K562 (cell line): ENCODE measurements at regions not wholly inside any gene's neighbourhood (a gene's known extent, or its start where the extent isn't known, plus 50 kb on each side); places are given as distances from the start of the nearest gene placed in this dataset.

ENCODE experiments used
- ATAC-seq: fragments of 200-7000 bp; cut with Tn5 transposase; 3 replicates; pipeline ENCODE4 v1.9.1; 2020; ENCODE audit warnings: moderate library complexity
- BruUV-seq: library from RNA; stranded (reverse); fragments of 400-500 nt; replicated peaks from 2 replicates; lab custom pipeline; 2021; lab: Mats Ljungman, UMichigan
- CTCF ChIA-PET: fragments of 300-600 bp; formaldehyde crosslinking; extraction: SDS; loops from one replicate; lab custom pipeline; 2021; ENCODE audit warnings: low intra/inter-chr PET ratio; lab: Yijun Ruan, JAX
- POLR2A ChIA-PET: fragments of 300-600, 350-650 bp; sonication (Branson Sonifier 250); formaldehyde crosslinking; extraction: SDS; loops from one replicate; lab custom pipeline; 2021; ENCODE audit warnings: antibody characterized with exemption, inconsistent platforms; lab: Yijun Ruan, JAX
- DNase-seq, 4 experiments: peaks; one replicate each; pipeline versions ENCODE4 v3.0.0 to v3.0.0-alpha.2; 2011 to 2018; ENCODE audit warnings: low spot score in 3 of 4, mixed read lengths in 3 of 4; ENCODE audit errors: extremely low read depth in 1 of 4
- FAIRE-seq: peaks from 2 replicates; lab custom pipeline; 2011; peaks lifted over from hg19 to GRCh38; lab: Jason Lieb, UNC
- H2AFZ ChIP-seq: 2 replicates; pipeline ENCODE4 v1.6.0; 2011; ENCODE audit warnings: low read depth, low read length, control low read depth, inconsistent platforms
- H3K27ac ChIP-seq: fragments of 200-600 bp; 3 replicates; pipeline ENCODE4 v1.8.0; 2011; ENCODE audit warnings: low read depth, mild to moderate bottlenecking, control low read depth, inconsistent platforms, low read length, moderate library complexity, mixed read lengths; ENCODE audit errors: extremely low read depth
- H3K27me3 ChIP-seq, 2 experiments: fragments of 300-600 bp in 1 of 2; 2 replicates in 1 of 2; 3 replicates in 1 of 2; pipeline versions ENCODE4 v1.6.0 to v1.8.0; 2011; ENCODE audit warnings: inconsistent platforms in 2 of 2, low read length in 2 of 2, mild to moderate bottlenecking in 1 of 2, mixed read lengths in 1 of 2, moderate library complexity in 1 of 2; ENCODE audit not compliant: control insufficient read depth in 2 of 2, insufficient read depth in 2 of 2
- H3K36me3 ChIP-seq: fragments of 300-600 bp; 3 replicates; pipeline ENCODE4 v1.8.0; 2011; ENCODE audit warnings: mild to moderate bottlenecking, low read length, inconsistent platforms; ENCODE audit not compliant: control insufficient read depth, insufficient read depth
- H3K4me1 ChIP-seq, 2 experiments: fragments of 200-600 bp in 1 of 2; replicated peaks in 1 of 2; 2 replicates in 1 of 2; 3 replicates in 1 of 2; pipeline versions ENCODE4 v1.5.1 to v1.8.0; 2011; ENCODE audit warnings: inconsistent platforms in 2 of 2, low read length in 2 of 2, mild to moderate bottlenecking in 1 of 2, mixed read lengths in 1 of 2, moderate library complexity in 1 of 2; ENCODE audit not compliant: control insufficient read depth in 2 of 2, insufficient read depth in 2 of 2
- H3K4me2 ChIP-seq: 2 replicates; pipeline ENCODE4 v1.6.1; 2011; ENCODE audit warnings: low read length, control low read depth, inconsistent platforms, mixed read lengths; ENCODE audit not compliant: insufficient read depth
- H3K4me3 ChIP-seq: fragments of 200-600 bp; sonication (generic), shearing (Covaris generic); 2 replicates; pipeline ENCODE4 v1.5.1; 2016; ENCODE audit warnings: control low read depth, inconsistent platforms
- H3K79me2 ChIP-seq: fragments of 200-600 bp; 3 replicates; pipeline ENCODE4 v1.8.0; 2011; ENCODE audit warnings: low read length, inconsistent platforms; ENCODE audit not compliant: control insufficient read depth, insufficient read depth
- H3K9ac ChIP-seq, 2 experiments: 2 replicates each; pipeline versions ENCODE4 v1.6.0 to v1.6.1; 2011; ENCODE audit warnings: low read depth in 2 of 2, low read length in 2 of 2, control low read depth in 1 of 2, inconsistent platforms in 1 of 2, mild to moderate bottlenecking in 1 of 2, mixed read lengths in 1 of 2; ENCODE audit not compliant: insufficient read depth in 1 of 2
- H3K9me1 ChIP-seq: one replicate; pipeline ENCODE4 v1.6.0; 2011; ENCODE audit warnings: inconsistent platforms, mild to moderate bottlenecking, low read length, moderate library complexity; ENCODE audit not compliant: control insufficient read depth, insufficient read depth
- H3K9me3 ChIP-seq: replicated peaks from 2 replicates; pipeline ENCODE4 v1.5.1; 2011; ENCODE audit warnings: low read depth, low read length, inconsistent platforms; ENCODE audit not compliant: control insufficient read depth, insufficient read depth
- H4K20me1 ChIP-seq: replicated peaks from 2 replicates; pipeline ENCODE4 v1.6.1; 2011; ENCODE audit warnings: low read length, inconsistent platforms, mixed read lengths; ENCODE audit not compliant: control insufficient read depth, insufficient read depth
- ZBTB40 ChIP-seq, 2 experiments: fragments of 450-650 bp in 1 of 2; sonication (generic) in 1 of 2; formaldehyde crosslinking in 1 of 2; IDR thresholded peaks; 2 replicates each; pipeline versions ENCODE4 v1.7.1 to v1.9.0; 2016 to 2022; ENCODE audit warnings: inconsistent platforms in 1 of 2, mild to moderate bottlenecking in 1 of 2, missing genetic modification reagents in 1 of 2
- ZFPM2 ChIP-seq: fragments of 250-450 bp; sonication (Bioruptor Pico); IDR thresholded peaks from 2 replicates; pipeline ENCODE4 v1.5.1; 2022; ENCODE audit warnings: mild to moderate bottlenecking
- WGBS: fragments of 100-300 bp; shearing (Covaris generic); methylation state at CpG from one replicate; pipeline ENCODE4 v1.1.6; 2016; ENCODE audit warnings: low coverage, mixed read lengths; ENCODE audit not compliant: insufficient coverage; ENCODE audit errors: missing lambda C conversion rate; 5-methylcytosine and 5-hydroxymethylcytosine counted together
- in situ Hi-C: fragments of 300-500 bp; cut with MboI; formaldehyde crosslinking; loops from 4 replicates; pipeline ENCODE4 v1.15.0; 2018; ENCODE audit warnings: inconsistent platforms, mixed read lengths
- intact Hi-C: fragments of 100-400 bp; cut with micrococcal nuclease; formaldehyde crosslinking; loops from 2 replicates; pipeline ENCODE4 v1.14.2; 2022

GRCh38 chr22:27231266-27231665 is 570.3 kb downstream of the MN1 start:
- WGBS = 3% methylated on average over 5 of the region's 5 CpGs
- no peak overlapping the region for H3K27ac ChIP-seq
- H4K20me1 ChIP-seq = no peaks in the 10 kb centered on the region
- TF ChIP-seq ZFPM2 (CRISPR knock-in tag) (no peak), ZBTB40 (IDR thresholded peaks at IDR 0.05) (0 out of 2 replicates have a peak, but pooled peaks have one; percentile 1), ZBTB40 (CRISPR knock-in tag; IDR thresholded peaks at IDR 0.05) (no peak)
- TF ChIP-seq, all 486 proteins: peak for 1
- in situ Hi-C loops = no loop called here
- Histone ChIP-seq H3K9me3 (no peaks in the 10 kb centered on the region), H3K9ac (no peak overlapping the region), H3K4me3 (no peak overlapping the region), H3K27me3 (no peaks in the 10 kb centered on the region), H3K36me3 (no peaks in the 10 kb centered on the region), H2AFZ (no peak overlapping the region), H3K79me2 (no peaks in the 10 kb centered on the region), H3K4me1 (no peaks in the 10 kb centered on the region), H3K9me1 (no peaks in the 10 kb centered on the region), H3K4me2 (no peak overlapping the region)
- intact Hi-C loops = no loop called here
- DNase-seq = no peak
- FAIRE-seq = no peak
- ChIA-PET POLR2A (interaction anchor here (0.6 kb wide), 1 partner anchor 21 kb away, joined by 3 read pairs; no protein-coding TSS in a partner anchor), CTCF (no interaction called here)
- BruUV-seq = no TSS peak
- no peak for ATAC-seq
